ENCODE measurements at regions not wholly inside any gene's neighbourhood (a gene's known extent, or its start where the extent isn't known, plus 50 kb on each side); places are given as distances from the start of the nearest gene placed in this dataset.

- TF ChIP-seq CTCF (IDR thresholded peaks at IDR 0.05; ENCODE audit: unreplicated experiment in 3 of 3), result no peak
- peaks cover 3% of the 10 kb centered on the region for H3K27me3 Mint-ChIP-seq (ENCODE audit: low read depth)
These were observed 435.6 kb downstream of the FAT4 start for GRCh38 chr4:125750399-125750798.

GRCh38 chr4:125750828-125751466 lies 436.2 kb downstream of the FAT4 start:
- no peak overlapping the region for H3K27ac Mint-ChIP-seq
- H3K4me3 Mint-ChIP-seq, result no peak overlapping the region
- H3K4me1 Mint-ChIP-seq, result no peaks in the 10 kb centered on the region
- H3K9me3 Mint-ChIP-seq, result peaks cover 20% of the 10 kb centered on the region
- H3K36me3 Mint-ChIP-seq (ENCODE audit: low read depth), result no peaks in the 10 kb centered on the region
- peak; percentile 36 to 52 (median 36) for TF ChIP-seq CTCF (IDR thresholded peaks at IDR 0.05; ENCODE audit: unreplicated experiment in 3 of 3)
- peaks cover 3% of the 10 kb centered on the region for H3K27me3 Mint-ChIP-seq (ENCODE audit: low read depth)

More at GRCh38 chr4:125750399-125750798, 435.6 kb downstream of the FAT4 start:
- no peaks in the 10 kb centered on the region for H3K4me1 Mint-ChIP-seq
- H3K9me3 Mint-ChIP-seq, result peaks cover 25% of the 10 kb centered on the region
- no peak overlapping the region for H3K4me3 Mint-ChIP-seq
- no peak overlapping the region for H3K27ac Mint-ChIP-seq
- peaks cover 4% of the 10 kb centered on the region for H3K36me3 Mint-ChIP-seq (ENCODE audit: low read depth)

- Mint-ChIP-seq H3K36me3 (ENCODE audit: low read depth) (no peaks in the 10 kb centered on the region), H3K4me3 (no peak overlapping the region), H3K9me3 (no peaks in the 10 kb centered on the region), H3K27ac (no peak overlapping the region), H3K4me1 (no peaks in the 10 kb centered on the region), H3K27me3 (ENCODE audit: low read depth) (no peaks in the 10 kb centered on the region)
- no peak for TF ChIP-seq CTCF (IDR thresholded peaks at IDR 0.05; ENCODE audit: unreplicated experiment in 3 of 3)
These were observed 443.7 kb downstream of the FAT4 start for GRCh38 chr4:125758438-125758837.

- H3K27me3 Mint-ChIP-seq (ENCODE audit: low read depth), result no peaks in the 10 kb centered on the region
- no peaks in the 10 kb centered on the region for H3K9me3 Mint-ChIP-seq
- no peak overlapping the region for H3K4me3 Mint-ChIP-seq
- no peaks in the 10 kb centered on the region for H3K36me3 Mint-ChIP-seq (ENCODE audit: low read depth)
- no peak overlapping the region for H3K27ac Mint-ChIP-seq
- H3K4me1 Mint-ChIP-seq, result no peaks in the 10 kb centered on the region
- TF ChIP-seq CTCF (IDR thresholded peaks at IDR 0.05; ENCODE audit: unreplicated experiment in 3 of 3), result no peak
These were observed 445.6 kb downstream of the FAT4 start for GRCh38 chr4:125760201-125760819.

GRCh38 chr4:125760956-125761355 lies 446.2 kb downstream of the FAT4 start:
- Mint-ChIP-seq H3K4me1 (no peaks in the 10 kb centered on the region), H3K27me3 (ENCODE audit: low read depth) (no peaks in the 10 kb centered on the region), H3K36me3 (ENCODE audit: low read depth) (no peaks in the 10 kb centered on the region), H3K9me3 (no peaks in the 10 kb centered on the region), H3K27ac (no peak overlapping the region), H3K4me3 (no peak overlapping the region)
- no peak for TF ChIP-seq CTCF (IDR thresholded peaks at IDR 0.05; ENCODE audit: unreplicated experiment in 3 of 3)

- H3K4me3 Mint-ChIP-seq, result no peak overlapping the region
- no peaks in the 10 kb centered on the region for H3K36me3 Mint-ChIP-seq (ENCODE audit: low read depth)
These were observed 447.8 kb downstream of the FAT4 start for GRCh38 chr4:125762537-125762936.

More at GRCh38 chr4:125762537-125762936, 447.8 kb downstream of the FAT4 start:
- no peak for TF ChIP-seq CTCF (IDR thresholded peaks at IDR 0.05; ENCODE audit: unreplicated experiment in 3 of 3)
- Mint-ChIP-seq H3K27me3 (ENCODE audit: low read depth) (no peaks in the 10 kb centered on the region), H3K4me1 (no peaks in the 10 kb centered on the region), H3K9me3 (no peaks in the 10 kb centered on the region), H3K27ac (no peak overlapping the region)

All from nephron (organoid).